ENCODE measurements at regions not wholly inside any gene's neighbourhood (a gene's known extent, or its start where the extent isn't known, plus 50 kb on each side); places are given as distances from the start of the nearest gene placed in this dataset.

- no peaks in the 10 kb centered on the region for H3K36me3 ChIP-seq (ENCODE audit: control insufficient read depth, insufficient read depth, low read length)
Observed at GRCh38 chr4:110799211-110799610, 176.3 kb upstream of the PITX2 start.

GRCh38 chr4:110801591-110801990 lies 178.7 kb upstream of the PITX2 start:
- intact Hi-C loops (cut with micrococcal nuclease; ENCODE audit: unreplicated experiment) = no loop called here
- no peaks in the 10 kb centered on the region for H3K4me1 ChIP-seq (ENCODE audit: control insufficient read depth, insufficient read depth, low read length)
- no TSS peak for BruUV-seq (replicated peaks)
- no peak for TF ChIP-seq SIN3A (IDR thresholded peaks at IDR 0.05; ENCODE audit: borderline replicate concordance, insufficient read depth, low read depth, low read length)
- TF ChIP-seq TCF7L2 (IDR thresholded peaks at IDR 0.05; ENCODE audit: low read depth, low read length) = no peak
- no peak for TF ChIP-seq CTCF (IDR thresholded peaks at IDR 0.05)
- no peak for TF ChIP-seq POLR2AphosphoS5 (IDR thresholded peaks at IDR 0.05; ENCODE audit: low read depth, low read length)
- TF ChIP-seq REST (IDR thresholded peaks at IDR 0.05; ENCODE audit: insufficient read depth in 1 of 2, low read depth in 2 of 2, low read length in 1 of 2) = no peak
- no peak for DNase-seq (ENCODE audit: low read depth, low spot score)
- no peak overlapping the region for H3K27ac ChIP-seq (ENCODE audit: low read length)
- H3K9me3 ChIP-seq (ENCODE audit: control insufficient read depth, insufficient read depth, low read depth, low read length) = no peaks in the 10 kb centered on the region
- CTCF ChIA-PET = no interaction called here
- no peak overlapping the region for H3K4me3 ChIP-seq (ENCODE audit: low read depth in 2 of 2, low read length in 2 of 2)
- no peak for ATAC-seq
- H3K36me3 ChIP-seq (ENCODE audit: control insufficient read depth, insufficient read depth, low read length) = no peaks in the 10 kb centered on the region
- no peaks in the 10 kb centered on the region for H3K27me3 ChIP-seq (ENCODE audit: control insufficient read depth, insufficient read depth, low read length)
- POLR2A ChIA-PET = no interaction called here
- in situ Hi-C loops (cut with HindIII; ENCODE audit: low pct_unique_long_range_greater_than_20kb, low sequenced_read_pairs) = no loop called here

More at GRCh38 chr4:110799211-110799610, 176.3 kb upstream of the PITX2 start:
- in situ Hi-C loops (cut with HindIII; ENCODE audit: low pct_unique_long_range_greater_than_20kb, low sequenced_read_pairs) (no loop called here), intact Hi-C loops (cut with micrococcal nuclease; ENCODE audit: unreplicated experiment) (no loop called here)
- no peak for DNase-seq (ENCODE audit: low read depth, low spot score)
- ATAC-seq = no peak
- Histone ChIP-seq H3K4me1 (ENCODE audit: control insufficient read depth, insufficient read depth, low read length) (no peaks in the 10 kb centered on the region), H3K9me3 (ENCODE audit: control insufficient read depth, insufficient read depth, low read depth, low read length) (no peaks in the 10 kb centered on the region), H3K4me3 (ENCODE audit: low read depth in 2 of 2, low read length in 2 of 2) (no peak overlapping the region), H3K27me3 (ENCODE audit: control insufficient read depth, insufficient read depth, low read length) (no peaks in the 10 kb centered on the region), H3K27ac (ENCODE audit: low read length) (no peak overlapping the region)
- ChIA-PET CTCF (no interaction called here), POLR2A (no interaction called here)
- TF ChIP-seq CTCF (IDR thresholded peaks at IDR 0.05) = no peak
- no peak for TF ChIP-seq SIN3A (IDR thresholded peaks at IDR 0.05; ENCODE audit: borderline replicate concordance, insufficient read depth, low read depth, low read length)
- TF ChIP-seq POLR2AphosphoS5 (IDR thresholded peaks at IDR 0.05; ENCODE audit: low read depth, low read length) = no peak
- TF ChIP-seq REST (IDR thresholded peaks at IDR 0.05; ENCODE audit: insufficient read depth in 1 of 2, low read depth in 2 of 2, low read length in 1 of 2) = no peak
- TF ChIP-seq TCF7L2 (IDR thresholded peaks at IDR 0.05; ENCODE audit: low read depth, low read length) = no peak
- BruUV-seq (replicated peaks) = no TSS peak
